HCT116 (cell line): ENCODE measurements at regions not wholly inside any gene's neighbourhood (a gene's known extent, or its start where the extent isn't known, plus 50 kb on each side); places are given as distances from the start of the nearest gene placed in this dataset.

ENCODE experiments used
- ATAC-seq: fragments of 200-7000 bp; cut with Tn5 transposase; 2 replicates; pipeline ENCODE4 v1.9.1; 2020; ENCODE audit warnings: mild to moderate bottlenecking, moderate library complexity
- BruUV-seq: library from RNA; stranded (reverse); fragments of 400-500 nt; replicated peaks from 2 replicates; lab custom pipeline; 2021; lab: Mats Ljungman, UMichigan
- CTCF ChIA-PET: fragments of 300-600 bp; sonication (Branson Sonifier 250); formaldehyde crosslinking; loops from one replicate; lab custom pipeline; 2021; ENCODE audit warnings: antibody characterized with exemption; lab: Charles Lee
- POLR2A ChIA-PET: fragments of 300-600, 350-600 bp; sonication (Branson Sonifier 250); formaldehyde crosslinking; loops from one replicate; lab custom pipeline; 2021; ENCODE audit warnings: antibody characterized with exemption; lab: Charles Lee
- RAD21 ChIA-PET, 2 experiments: fragments of 300-600 bp; sonication (Branson Sonifier 250); formaldehyde crosslinking; loops; one replicate each; lab custom pipeline; 2023; ENCODE audit warnings: low total read pairs in 2 of 2; ENCODE audit not compliant: uncharacterized antibody in 2 of 2, unreplicated experiment in 2 of 2, low non-redundant PET in 1 of 2; lab: Charles Lee
- DNase-seq: peaks from one replicate; pipeline ENCODE4 v3.0.0-alpha.2; 2010; ENCODE audit warnings: low read depth, low spot score
- H2AFZ ChIP-seq: fragments of 200-600 bp; shearing (Covaris generic), sonication (generic); 2 replicates; pipeline ENCODE4 v1.6.1; 2017; ENCODE audit warnings: low read depth, mixed run types, mixed read lengths, antibody characterized with exemption, low read length; ENCODE audit not compliant: poor library complexity, severe bottlenecking
- H3K27ac ChIP-seq: 2 replicates; pipeline ENCODE4 v1.5.1; 2012; ENCODE audit warnings: low read depth, low read length
- H3K27me3 ChIP-seq: fragments of 200-600 bp; sonication (generic); 2 replicates; pipeline ENCODE4 v1.6.1; 2016; ENCODE audit warnings: mixed run types, low read length, mixed read lengths; ENCODE audit not compliant: insufficient read depth
- H3K36me3 ChIP-seq, 2 experiments: fragments of 200-500 bp in 1 of 2; fragments of 200-600 bp in 1 of 2; sonication (Bioruptor generic) in 1 of 2; sonication (generic) in 1 of 2; 2 replicates each; pipeline versions ENCODE4 v1.5.1 to v1.6.1; 2014 to 2016; ENCODE audit warnings: low read length in 2 of 2, inconsistent platforms in 1 of 2, mixed read lengths in 1 of 2, mixed run types in 1 of 2; ENCODE audit not compliant: insufficient read depth in 2 of 2, control insufficient read depth in 1 of 2
- H3K4me1 ChIP-seq, 2 experiments: fragments of 200-600 bp in 1 of 2; sonication (generic) in 1 of 2; 2 replicates each; pipeline versions ENCODE4 v1.5.1 to v1.6.1; 2012 to 2017; ENCODE audit warnings: low read length in 2 of 2, inconsistent platforms in 1 of 2, mild to moderate bottlenecking in 1 of 2, mixed read lengths in 1 of 2, mixed run types in 1 of 2, moderate library complexity in 1 of 2; ENCODE audit not compliant: insufficient read depth in 2 of 2, control insufficient read depth in 1 of 2
- H3K4me2 ChIP-seq: fragments of 200-600 bp; sonication (generic); 2 replicates; pipeline ENCODE4 v1.6.1; 2017; ENCODE audit warnings: mixed run types, low read length, mixed read lengths
- H3K4me3 ChIP-seq, 2 experiments: fragments of 200-600 bp in 1 of 2; sonication (generic) in 1 of 2; replicated peaks in 1 of 2; 2 replicates each; pipeline ENCODE4 v1.5.1; 2011 to 2016; ENCODE audit warnings: low read length in 2 of 2, control low read depth in 1 of 2, low read depth in 1 of 2, mild to moderate bottlenecking in 1 of 2, mixed read lengths in 1 of 2, mixed run types in 1 of 2
- H3K79me2 ChIP-seq: fragments of 200-600 bp; sonication (generic); 2 replicates; pipeline ENCODE4 v1.6.1; 2017; ENCODE audit warnings: mild to moderate bottlenecking, mixed run types, low read length, moderate library complexity, mixed read lengths; ENCODE audit not compliant: insufficient read depth
- H3K9ac ChIP-seq: fragments of 200-600 bp; sonication (generic); 2 replicates; pipeline ENCODE4 v1.6.1; 2016; ENCODE audit warnings: low read length, mixed read lengths
- H3K9me2 ChIP-seq: fragments of 200-600 bp; sonication (generic), shearing (Covaris generic); 2 replicates; pipeline ENCODE4 v1.6.1; 2017; ENCODE audit warnings: mixed run types, mild to moderate bottlenecking, moderate library complexity; ENCODE audit not compliant: insufficient read depth
- H3K9me3 ChIP-seq, 2 experiments: fragments of 200-500 bp in 1 of 2; fragments of 200-600 bp in 1 of 2; sonication (Bioruptor generic) in 1 of 2; sonication (generic) in 1 of 2; 2 replicates each; pipeline ENCODE4 v1.6.1; 2014 to 2017; ENCODE audit warnings: low read length in 2 of 2, mixed read lengths in 2 of 2, inconsistent platforms in 1 of 2, low read depth in 1 of 2, mild to moderate bottlenecking in 1 of 2, mixed run types in 1 of 2, moderate library complexity in 1 of 2; ENCODE audit not compliant: control insufficient read depth in 1 of 2, insufficient read depth in 1 of 2
- H4K20me1 ChIP-seq: fragments of 200-600 bp; sonication (generic), shearing (Covaris generic); 2 replicates; pipeline ENCODE4 v1.6.1; 2017; ENCODE audit warnings: mixed run types, mild to moderate bottlenecking, moderate library complexity; ENCODE audit not compliant: insufficient read depth
- CTCF ChIP-seq, 3 experiments: fragments of 200-600 bp in 1 of 3; sonication (generic) in 1 of 3; IDR thresholded peaks in 2 of 3; conservative IDR thresholded peaks in 1 of 3; 2 replicates each; pipeline ENCODE4 v1.5.1; 2012 to 2017; ENCODE audit warnings: low read depth in 2 of 3, low read length in 2 of 3, antibody characterized with exemption in 1 of 3, borderline replicate concordance in 1 of 3, control low read depth in 1 of 3, mild to moderate bottlenecking in 1 of 3, mixed read lengths in 1 of 3, mixed run types in 1 of 3, moderate library complexity in 1 of 3; ENCODE audit not compliant: insufficient read depth in 1 of 3
- EZH2 ChIP-seq: fragments of 200-600 bp; sonication (generic); IDR thresholded peaks from 2 replicates; pipeline ENCODE4 v1.6.1; 2017; ENCODE audit warnings: antibody characterized with exemption, mixed run types
- FOSL1 ChIP-seq: IDR thresholded peaks from 2 replicates; pipeline ENCODE4 v1.6.1; 2012; ENCODE audit warnings: low read depth
- JUND ChIP-seq: IDR thresholded peaks from 2 replicates; pipeline ENCODE4 v1.6.1; 2012
- POLR2AphosphoS5 ChIP-seq: IDR thresholded peaks from 2 replicates; pipeline ENCODE4 v1.6.1; 2011; ENCODE audit warnings: mild to moderate bottlenecking, low read depth, low read length, moderate library complexity
- REST ChIP-seq: IDR thresholded peaks from 2 replicates; pipeline ENCODE4 v1.6.1; 2012; ENCODE audit warnings: low read depth
- SIN3A ChIP-seq: IDR thresholded peaks from 2 replicates; pipeline ENCODE4 v1.6.1; 2012; ENCODE audit warnings: low read depth
- YY1 ChIP-seq: IDR thresholded peaks from 2 replicates; pipeline ENCODE4 v1.6.1; 2011; ENCODE audit warnings: low read length, low read depth, moderate library complexity, mild to moderate bottlenecking; ENCODE audit not compliant: insufficient replicate concordance; ENCODE audit errors: extremely low read depth
- ZFX ChIP-seq: fragments of 450-650 bp; IDR thresholded peaks from 2 replicates; pipeline ENCODE4 v1.6.1; 2017
- intact Hi-C: fragments of 100-400 bp; cut with micrococcal nuclease; formaldehyde crosslinking; loops from 2 replicates; pipeline ENCODE4 v1.10.0; 2022

- intact Hi-C loops: loop anchor here (1.0 kb wide), 1 partner anchor 365 kb away; no protein-coding TSS in a partner anchor
- Histone ChIP-seq H3K9me2 (no peaks in the 10 kb centered on the region), H2AFZ (no peak overlapping the region), H3K9me3 (no peaks in the 10 kb centered on the region), H3K9ac (no peak overlapping the region), H3K4me2 (no peak overlapping the region), H3K27ac (no peak overlapping the region), H3K79me2 (no peaks in the 10 kb centered on the region), H3K4me3 (no peak overlapping the region), H3K36me3 (no peaks in the 10 kb centered on the region), H3K4me1 (peaks cover 0 to 12% of the 10 kb centered on the region in 2 experiments; a peak in 1 of 4 replicates), H4K20me1 (no peaks in the 10 kb centered on the region), H3K27me3 (no peaks in the 10 kb centered on the region)
- ChIA-PET CTCF (no interaction called here), POLR2A (no interaction called here), RAD21 (no interaction called here)
- BruUV-seq: no TSS peak
- DNase-seq (no peak), ATAC-seq (no peak)
- no peak for TF ChIP-seq ZFX
- TF ChIP-seq POLR2AphosphoS5: no peak
- TF ChIP-seq SIN3A: no peak
- no peak for TF ChIP-seq REST
- TF ChIP-seq JUND: no peak
- TF ChIP-seq EZH2: no peak
- no peak for TF ChIP-seq CTCF (IDR thresholded peaks at IDR 0.05 in 2 of 3, conservative IDR thresholded peaks at IDR 0.05 in 1 of 3; ENCODE audit: borderline replicate concordance in 1 of 3, insufficient read depth in 1 of 3, low read depth in 2 of 3, low read length in 2 of 3)
- TF ChIP-seq YY1: no peak
- no peak for TF ChIP-seq FOSL1
These were observed 104.7 kb upstream of the SPOPL start for GRCh38 chr2:138396843-138397242.
